Nephron (organoid): ENCODE measurements at regions not wholly inside any gene's neighbourhood (a gene's known extent, or its start where the extent isn't known, plus 50 kb on each side); places are given as distances from the start of the nearest gene placed in this dataset.
A peak's percentile ranks its signal among the peaks of the same experiment; 100 is the strongest.

Experiments used
- H3K27ac Mint-ChIP-seq, 3 experiments: 2 replicates each; pipeline ENCODE4 v1.8.0; 2020; ENCODE audit warnings: mixed read lengths in 3 of 3, mild to moderate bottlenecking in 2 of 3, moderate library complexity in 1 of 3
- H3K27me3 Mint-ChIP-seq: 2 replicates; pipeline ENCODE4 v1.8.0; 2021; ENCODE audit warnings: low read depth, mild to moderate bottlenecking, moderate library complexity, mixed read lengths
- H3K36me3 Mint-ChIP-seq: 2 replicates; pipeline ENCODE4 v1.8.0; 2020; ENCODE audit warnings: low read depth, mixed read lengths
- H3K4me1 Mint-ChIP-seq: 2 replicates; pipeline ENCODE4 v1.8.0; 2020; ENCODE audit warnings: mixed read lengths
- H3K4me3 Mint-ChIP-seq, 3 experiments: 2 replicates each; pipeline ENCODE4 v1.8.0; 2020; ENCODE audit warnings: mild to moderate bottlenecking in 3 of 3, mixed read lengths in 3 of 3, moderate library complexity in 2 of 3
- H3K9me3 Mint-ChIP-seq: 2 replicates; pipeline ENCODE4 v1.8.0; 2020; ENCODE audit warnings: mixed read lengths
- CTCF ChIP-seq, 3 experiments: fragments of 200-600 bp; sonication (generic); IDR thresholded peaks; one replicate each; pipeline ENCODE4 v1.5.0; 2021; ENCODE audit warnings: antibody characterized with exemption in 3 of 3; ENCODE audit not compliant: unreplicated experiment in 3 of 3

- peaks cover 3% of the 10 kb centered on the region for H3K27me3 Mint-ChIP-seq
- no peak for TF ChIP-seq CTCF (IDR thresholded peaks at IDR 0.05; ENCODE audit: unreplicated experiment in 3 of 3)
- no peaks in the 10 kb centered on the region for H3K36me3 Mint-ChIP-seq
- H3K4me1 Mint-ChIP-seq = peaks cover 34% of the 10 kb centered on the region
- H3K27ac Mint-ChIP-seq = peak overlapping the region; percentile 4 to 91 (median 58)
- H3K4me3 Mint-ChIP-seq = no peak overlapping the region
- H3K9me3 Mint-ChIP-seq = no peaks in the 10 kb centered on the region
Measured at GRCh38 chr22:17272511-17272991, 53.3 kb upstream of the ADA2 start.

GRCh38 chr22:17271711-17272451 is 52.6 kb upstream of the ADA2 start:
- Mint-ChIP-seq H3K27me3 (no peaks in the 10 kb centered on the region), H3K4me1 (peaks cover 41% of the 10 kb centered on the region), H3K9me3 (no peaks in the 10 kb centered on the region), H3K4me3 (no peak overlapping the region), H3K27ac (peak overlapping the region; percentile 4 to 91 (median 58)), H3K36me3 (no peaks in the 10 kb centered on the region)
- peak in 1 of 3 experiments; percentile 14 for TF ChIP-seq CTCF (IDR thresholded peaks at IDR 0.05; ENCODE audit: unreplicated experiment in 3 of 3)

GRCh38 chr22:17269607-17270261 is 50.5 kb upstream of the ADA2 start:
- peaks cover 60% of the 10 kb centered on the region for H3K4me1 Mint-ChIP-seq
- peak overlapping the region; percentile 53 to 73 (median 56) for H3K27ac Mint-ChIP-seq
- no peak for TF ChIP-seq CTCF (IDR thresholded peaks at IDR 0.05; ENCODE audit: unreplicated experiment in 3 of 3)
- H3K27me3 Mint-ChIP-seq = no peaks in the 10 kb centered on the region
- no peak overlapping the region for H3K4me3 Mint-ChIP-seq
- H3K36me3 Mint-ChIP-seq = no peaks in the 10 kb centered on the region
- H3K9me3 Mint-ChIP-seq = no peaks in the 10 kb centered on the region

GRCh38 chr22:17269224-17269606 is 50.0 kb upstream of the ADA2 start:
- Mint-ChIP-seq H3K36me3 (no peaks in the 10 kb centered on the region), H3K27ac (no peak overlapping the region), H3K4me3 (no peak overlapping the region), H3K4me1 (peaks cover 66% of the 10 kb centered on the region), H3K9me3 (no peaks in the 10 kb centered on the region), H3K27me3 (no peaks in the 10 kb centered on the region)
- no peak for TF ChIP-seq CTCF (IDR thresholded peaks at IDR 0.05; ENCODE audit: unreplicated experiment in 3 of 3)
